ENCODE measurements at regions not wholly inside any gene's neighbourhood (a gene's known extent, or its start where the extent isn't known, plus 50 kb on each side); places are given as distances from the start of the nearest gene placed in this dataset.

DNA sequence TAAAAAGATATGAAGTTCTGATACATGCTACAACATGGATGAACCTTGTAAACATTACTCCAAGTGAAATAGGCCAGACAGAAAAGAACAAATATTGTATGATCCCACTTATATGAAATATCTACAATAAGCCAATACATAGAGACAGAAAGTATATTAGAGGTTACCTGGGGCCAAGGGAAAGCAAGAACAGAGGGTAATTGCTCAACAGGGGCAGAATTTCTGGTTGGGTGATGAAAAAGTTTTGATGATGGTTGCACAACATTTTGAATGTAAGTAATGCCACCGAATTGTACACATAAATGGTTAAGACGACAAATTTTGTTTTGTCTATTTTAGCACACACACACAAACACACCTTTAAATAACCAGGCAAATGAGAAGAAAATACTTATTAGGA is 268.4 kb downstream of the FOXO1 start:
- CTCF ChIA-PET: no interaction called here
- intact Hi-C loops (cut with micrococcal nuclease; ENCODE audit: unreplicated experiment): no loop called here
- Mint-ChIP-seq H3K27ac (ENCODE audit: unreplicated experiment) (no peak overlapping the region), H3K9me3 (ENCODE audit: low read depth, unreplicated experiment) (no peaks in the 10 kb centered on the region), H3K4me1 (ENCODE audit: low read depth, unreplicated experiment) (peaks cover 14% of the 10 kb centered on the region), H3K4me3 (ENCODE audit: low read depth, unreplicated experiment) (no peak overlapping the region), H3K36me3 (ENCODE audit: insufficient read depth, unreplicated experiment) (no peaks in the 10 kb centered on the region), H3K27me3 (ENCODE audit: unreplicated experiment) (no peaks in the 10 kb centered on the region)
- BruUV-seq (replicated peaks): no TSS peak
- TF ChIP-seq, protein P1, sequence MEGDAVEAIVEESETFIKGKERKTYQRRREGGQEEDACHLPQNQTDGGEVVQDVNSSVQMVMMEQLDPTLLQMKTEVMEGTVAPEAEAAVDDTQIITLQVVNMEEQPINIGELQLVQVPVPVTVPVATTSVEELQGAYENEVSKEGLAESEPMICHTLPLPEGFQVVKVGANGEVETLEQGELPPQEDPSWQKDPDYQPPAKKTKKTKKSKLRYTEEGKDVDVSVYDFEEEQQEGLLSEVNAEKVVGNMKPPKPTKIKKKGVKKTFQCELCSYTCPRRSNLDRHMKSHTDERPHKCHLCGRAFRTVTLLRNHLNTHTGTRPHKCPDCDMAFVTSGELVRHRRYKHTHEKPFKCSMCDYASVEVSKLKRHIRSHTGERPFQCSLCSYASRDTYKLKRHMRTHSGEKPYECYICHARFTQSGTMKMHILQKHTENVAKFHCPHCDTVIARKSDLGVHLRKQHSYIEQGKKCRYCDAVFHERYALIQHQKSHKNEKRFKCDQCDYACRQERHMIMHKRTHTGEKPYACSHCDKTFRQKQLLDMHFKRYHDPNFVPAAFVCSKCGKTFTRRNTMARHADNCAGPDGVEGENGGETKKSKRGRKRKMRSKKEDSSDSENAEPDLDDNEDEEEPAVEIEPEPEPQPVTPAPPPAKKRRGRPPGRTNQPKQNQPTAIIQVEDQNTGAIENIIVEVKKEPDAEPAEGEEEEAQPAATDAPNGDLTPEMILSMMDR (IDR thresholded peaks at IDR 0.05; ENCODE audit: unreplicated experiment): no peak
- DNase-seq: no peak

DNA sequence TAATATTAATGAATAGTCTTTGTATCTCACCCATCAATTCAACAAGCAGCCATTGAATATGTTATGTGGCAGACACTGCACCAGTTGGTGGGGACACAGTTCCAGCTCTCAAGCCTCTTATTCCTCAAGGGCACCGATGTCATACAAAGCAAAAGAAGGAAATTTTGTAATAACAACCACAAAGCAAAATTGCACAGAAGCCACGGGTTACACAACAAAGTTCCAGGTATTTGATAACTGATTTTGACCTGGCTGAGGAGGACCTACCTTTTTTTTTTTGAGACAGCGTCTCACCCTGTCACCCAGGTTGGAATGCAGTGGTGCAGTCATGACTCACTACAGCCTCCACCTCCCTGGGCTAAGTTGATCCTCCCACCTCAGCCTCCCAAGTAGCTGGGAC is 266.7 kb downstream of the FOXO1 start:
- Mint-ChIP-seq H3K36me3 (ENCODE audit: insufficient read depth, unreplicated experiment) (no peaks in the 10 kb centered on the region), H3K4me3 (ENCODE audit: low read depth, unreplicated experiment) (no peak overlapping the region), H3K27me3 (ENCODE audit: unreplicated experiment) (no peaks in the 10 kb centered on the region), H3K4me1 (ENCODE audit: low read depth, unreplicated experiment) (peaks cover 19% of the 10 kb centered on the region), H3K9me3 (ENCODE audit: low read depth, unreplicated experiment) (no peaks in the 10 kb centered on the region), H3K27ac (ENCODE audit: unreplicated experiment) (no peak overlapping the region)
- CTCF ChIA-PET: no interaction called here
- TF ChIP-seq, protein P1 (IDR thresholded peaks at IDR 0.05; ENCODE audit: unreplicated experiment): no peak
- intact Hi-C loops (cut with micrococcal nuclease; ENCODE audit: unreplicated experiment): no loop called here
- DNase-seq: no peak
- no TSS peak for BruUV-seq (replicated peaks)

DNA sequence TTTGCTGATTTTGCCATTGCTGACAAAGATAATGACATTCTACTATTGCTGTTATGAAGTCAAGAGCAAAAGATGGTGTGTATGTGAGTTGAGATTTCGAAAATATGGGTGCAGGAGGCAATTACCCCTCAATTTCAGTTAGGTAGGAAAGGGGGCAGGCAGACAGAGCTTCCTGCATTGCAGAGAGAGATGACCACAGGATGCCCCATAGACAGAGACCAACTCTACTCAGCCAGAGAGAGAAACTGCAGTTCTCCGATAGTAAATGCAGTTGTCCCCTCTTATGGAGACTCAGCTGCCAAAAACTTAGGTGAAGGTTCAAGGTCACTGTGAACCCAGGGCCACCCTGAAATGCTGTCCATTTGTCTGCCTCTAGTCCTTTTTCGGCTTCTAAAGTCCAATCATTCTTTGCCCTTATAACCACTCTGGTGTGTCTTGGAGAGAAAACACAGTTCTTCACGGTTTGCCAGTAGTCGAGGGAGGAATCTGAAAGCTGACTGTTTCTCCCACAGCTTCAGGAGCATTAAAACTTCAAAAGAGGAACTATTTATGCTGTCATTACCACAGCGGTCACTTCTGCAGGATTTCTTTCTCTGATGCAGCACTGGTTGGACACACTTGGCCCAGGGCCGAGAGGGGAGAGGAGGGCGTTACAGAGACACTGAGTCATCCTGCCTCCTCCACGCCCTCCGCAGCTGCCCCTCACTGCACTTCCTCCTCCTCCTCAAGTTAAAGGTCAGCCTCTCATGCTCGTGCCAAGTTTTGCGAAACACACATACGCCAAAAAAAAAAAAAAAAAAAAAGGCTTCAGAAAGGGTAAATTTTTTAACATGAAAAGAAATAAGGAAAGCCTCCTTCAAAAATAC is 264.3 kb downstream of the FOXO1 start:
- Mint-ChIP-seq H3K4me3 (ENCODE audit: low read depth, unreplicated experiment) (peak overlapping the region; percentile 14), H3K36me3 (ENCODE audit: insufficient read depth, unreplicated experiment) (no peaks in the 10 kb centered on the region), H3K27me3 (ENCODE audit: unreplicated experiment) (no peaks in the 10 kb centered on the region), H3K4me1 (ENCODE audit: low read depth, unreplicated experiment) (peaks cover 19% of the 10 kb centered on the region), H3K27ac (ENCODE audit: unreplicated experiment) (peak overlapping the region; percentile 86), H3K9me3 (ENCODE audit: low read depth, unreplicated experiment) (no peaks in the 10 kb centered on the region)
- TF ChIP-seq, protein P1 (IDR thresholded peaks at IDR 0.05; ENCODE audit: unreplicated experiment): no peak
- intact Hi-C loops (cut with micrococcal nuclease; ENCODE audit: unreplicated experiment): loop anchor here (1.0 kb wide), 1 partner anchor 196 kb away; no protein-coding TSS in a partner anchor
- CTCF ChIA-PET: no interaction called here
- peak; percentile 81 for DNase-seq
- no TSS peak for BruUV-seq (replicated peaks)

DNA sequence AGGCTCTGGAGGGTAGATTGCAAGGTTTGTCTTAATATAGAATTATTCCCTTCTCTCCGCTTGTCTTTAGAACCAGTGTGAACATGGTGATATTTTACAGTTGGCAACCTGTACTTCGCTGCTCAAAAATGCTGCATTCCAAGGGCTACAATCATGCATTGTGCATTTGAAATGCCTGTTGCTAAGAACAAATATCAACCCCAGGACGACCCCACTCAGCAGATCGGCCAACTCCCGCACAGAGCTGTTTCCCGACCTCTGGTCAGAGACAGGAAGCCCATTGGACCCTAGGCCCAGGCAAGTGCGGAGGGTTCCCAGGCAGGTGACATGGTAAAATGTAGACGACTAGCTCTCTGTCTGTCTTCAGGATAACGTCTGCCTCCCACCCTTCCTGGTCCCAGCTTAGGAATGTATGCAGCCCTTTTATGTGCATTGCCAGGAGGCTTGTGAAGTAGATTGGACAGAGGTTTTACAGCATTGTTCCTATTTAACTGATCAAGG is 263.5 kb downstream of the FOXO1 start:
- Mint-ChIP-seq H3K4me3 (ENCODE audit: low read depth, unreplicated experiment) (peak overlapping the region; percentile 14), H3K27me3 (ENCODE audit: unreplicated experiment) (no peaks in the 10 kb centered on the region), H3K36me3 (ENCODE audit: insufficient read depth, unreplicated experiment) (no peaks in the 10 kb centered on the region), H3K9me3 (ENCODE audit: low read depth, unreplicated experiment) (no peaks in the 10 kb centered on the region), H3K4me1 (ENCODE audit: low read depth, unreplicated experiment) (peaks cover 19% of the 10 kb centered on the region), H3K27ac (ENCODE audit: unreplicated experiment) (peak overlapping the region; percentile 86)
- CTCF ChIA-PET: no interaction called here
- peak; percentile 9 for DNase-seq
- no TSS peak for BruUV-seq (replicated peaks)
- TF ChIP-seq, protein P1 (IDR thresholded peaks at IDR 0.05; ENCODE audit: unreplicated experiment): no peak
- intact Hi-C loops (cut with micrococcal nuclease; ENCODE audit: unreplicated experiment): loop anchor here (1.0 kb wide), 1 partner anchor 197 kb away; no protein-coding TSS in a partner anchor

Data from Calu3 (cell line).